GDM1 (cell line): ENCODE measurements at regions not wholly inside any gene's neighbourhood (a gene's known extent, or its start where the extent isn't known, plus 50 kb on each side); places are given as distances from the start of the nearest gene placed in this dataset.

Source experiments
- DNase-seq: peaks from one replicate; lab custom pipeline; 2025; lab: John Stamatoyannopoulos, UW

DNA sequence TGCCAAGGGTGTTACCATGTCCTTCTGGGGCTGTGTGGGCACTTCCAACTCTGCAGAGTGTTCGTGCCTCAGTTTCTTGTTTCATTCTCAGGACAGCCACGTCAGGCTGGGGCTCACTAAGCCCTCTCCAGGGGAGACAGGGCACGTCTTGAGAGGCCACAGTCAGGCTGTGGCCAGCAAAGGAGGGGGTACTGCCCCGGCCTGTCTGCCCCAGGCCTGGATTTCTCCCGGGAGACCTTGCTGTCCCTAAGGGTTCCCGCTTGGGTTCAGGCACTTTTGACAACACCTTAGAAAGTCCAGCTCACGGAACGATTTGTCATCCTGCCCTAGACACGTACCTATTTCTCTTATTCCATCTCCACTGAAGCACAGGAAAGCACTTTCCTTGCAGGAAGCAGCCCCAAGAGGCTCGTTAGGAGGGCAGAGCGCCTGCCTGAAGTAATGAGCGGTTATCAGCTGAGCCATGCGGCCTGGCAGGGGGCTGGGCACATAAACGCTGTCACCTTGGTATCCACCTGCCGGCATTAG lies 290.4 kb upstream of the RTL1 start:
- no peak for DNase-seq

DNA sequence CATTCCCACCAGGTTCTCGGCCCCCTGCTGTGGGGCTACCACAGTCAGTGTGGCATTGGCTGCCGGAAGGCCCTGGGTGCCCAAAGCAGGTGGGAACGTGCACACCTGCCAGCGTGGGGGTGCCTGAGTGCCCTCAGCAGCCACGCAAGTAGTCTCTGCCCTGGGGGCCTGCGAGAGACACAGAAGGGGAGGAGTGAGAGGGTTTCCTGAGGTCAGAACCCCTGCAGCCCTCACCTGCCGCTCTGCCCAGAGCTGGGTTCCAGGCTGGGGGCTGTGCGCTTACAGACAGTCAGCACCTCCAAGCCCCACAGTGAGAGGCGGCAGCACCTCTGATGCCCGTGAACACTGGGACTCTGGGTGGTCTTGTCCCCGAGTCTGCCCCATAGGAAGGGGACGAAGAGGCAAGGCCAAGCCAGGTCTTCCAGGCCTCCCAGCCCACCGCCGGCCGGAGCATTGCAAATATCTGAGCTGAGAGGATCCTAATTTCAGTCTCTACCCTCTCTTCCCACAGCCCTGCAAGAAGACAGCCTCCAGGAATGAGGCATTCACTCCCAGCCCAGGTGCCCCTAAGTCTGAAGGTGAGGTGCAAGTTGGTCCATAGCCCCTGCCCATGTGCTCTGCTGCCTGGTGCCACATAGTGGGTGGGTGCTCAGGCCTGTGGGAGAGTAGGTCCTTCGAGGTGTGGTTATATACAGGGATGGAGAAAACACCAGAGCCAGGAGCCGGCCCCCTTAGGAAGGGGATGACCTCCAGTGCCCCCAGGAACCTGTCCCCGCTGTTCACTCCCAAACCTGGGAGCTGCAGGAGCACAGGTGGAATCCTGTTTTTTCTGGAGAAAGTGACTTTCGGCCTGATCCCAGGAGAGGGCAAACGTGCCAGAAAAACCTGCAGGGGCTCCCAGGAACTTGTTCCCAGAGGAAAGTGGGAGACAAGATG lies 291.1 kb upstream of the RTL1 start:
- DNase-seq: no peak

DNA sequence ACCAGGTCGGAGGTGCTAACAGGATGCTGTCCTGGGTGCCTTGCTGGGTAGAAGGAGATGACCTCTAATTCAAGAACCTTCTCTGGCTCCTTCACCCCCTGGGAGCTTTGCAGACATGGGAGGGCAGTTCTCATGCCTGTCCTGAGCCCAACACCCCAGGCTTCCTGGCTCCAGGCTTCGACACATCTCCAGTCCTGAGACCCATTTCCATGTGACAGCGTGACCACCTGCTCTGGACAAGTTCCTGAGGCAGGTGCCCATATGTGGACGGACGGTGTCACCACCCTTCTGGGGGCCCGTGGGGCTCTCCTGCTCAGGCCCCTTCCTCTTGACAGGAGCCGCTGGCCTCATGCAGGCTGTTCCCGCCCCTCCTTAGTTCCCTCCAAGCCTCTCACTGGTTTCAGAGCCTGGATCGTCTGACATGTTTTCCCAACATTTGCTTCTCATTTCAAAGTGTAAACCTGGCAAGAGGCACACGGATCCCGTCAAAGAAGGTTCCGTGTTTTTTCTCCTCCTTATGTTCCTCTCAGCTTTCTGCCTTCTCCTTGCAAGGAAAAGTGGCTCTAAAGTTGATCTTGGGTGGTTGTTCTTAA lies 291.9 kb upstream of the RTL1 start:
- DNase-seq: no peak

DNA sequence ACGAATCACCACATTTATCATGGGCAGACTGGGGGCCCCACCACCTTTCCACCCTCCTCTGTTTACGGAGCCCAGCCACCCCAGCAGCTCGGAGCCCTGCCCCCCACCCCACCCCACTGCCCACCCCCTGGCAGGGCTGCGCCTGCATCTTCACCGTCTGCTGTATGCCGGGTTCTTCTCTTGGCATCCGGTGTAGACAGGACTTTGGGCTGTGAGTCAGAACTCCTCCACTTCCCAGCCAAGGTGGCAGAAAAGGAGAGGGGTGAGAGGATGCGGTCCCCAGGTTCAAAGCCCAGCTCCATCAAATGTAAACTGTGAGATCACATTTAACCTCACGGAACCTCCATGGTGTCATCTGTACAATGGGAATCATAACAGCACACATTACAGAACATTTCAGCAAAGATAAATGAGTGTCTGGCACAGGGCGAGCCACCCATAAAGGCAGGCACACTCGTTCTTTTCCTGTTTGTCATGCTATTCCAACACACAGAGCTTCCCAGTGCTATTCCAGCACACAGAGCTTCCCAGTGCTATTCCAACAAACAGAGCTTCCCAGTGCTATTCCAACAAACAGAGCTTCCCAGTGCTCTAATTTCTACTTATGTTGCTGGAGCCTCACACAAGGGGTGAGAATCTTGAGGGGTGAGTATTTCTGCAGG lies 292.7 kb upstream of the RTL1 start:
- DNase-seq: no peak

DNA sequence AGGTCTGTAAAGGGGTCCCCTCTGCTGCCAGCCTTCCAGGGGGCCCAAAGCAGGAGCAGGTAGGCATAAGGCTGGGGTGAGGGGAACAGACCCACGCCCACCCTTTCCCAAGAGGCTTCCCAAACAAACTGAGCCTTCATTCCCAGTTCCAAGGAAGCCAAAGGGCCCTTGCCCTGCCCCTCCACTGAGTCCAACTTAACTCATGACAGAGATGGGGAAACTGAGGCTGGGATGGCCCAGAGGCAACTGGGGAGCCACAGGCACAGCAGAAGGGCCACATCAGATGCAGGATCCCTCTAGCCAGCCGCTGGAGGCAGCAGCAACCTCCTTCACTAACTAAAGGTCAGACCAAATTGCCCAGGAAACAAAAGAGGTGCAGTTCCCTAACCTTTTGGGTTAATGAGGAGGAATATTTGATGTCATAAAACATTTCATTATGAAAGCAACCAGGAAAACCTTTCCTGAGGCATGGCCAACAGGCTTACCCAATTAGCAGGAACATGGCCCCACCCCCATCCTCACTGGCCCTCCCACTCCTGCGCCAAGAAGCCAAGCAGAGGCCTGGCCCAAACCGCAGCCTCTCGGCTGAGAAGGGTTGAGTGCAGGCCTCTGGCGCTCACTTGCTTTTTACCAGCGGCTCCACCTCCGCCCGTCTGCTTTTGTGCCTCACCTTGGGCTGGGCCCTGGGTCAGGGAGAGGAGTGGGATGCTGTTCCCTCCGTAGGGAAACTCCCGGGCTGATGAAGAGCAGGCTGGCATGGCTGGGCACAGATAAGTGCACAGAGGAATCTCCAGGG lies 293.5 kb upstream of the RTL1 start:
- no peak for DNase-seq

DNA sequence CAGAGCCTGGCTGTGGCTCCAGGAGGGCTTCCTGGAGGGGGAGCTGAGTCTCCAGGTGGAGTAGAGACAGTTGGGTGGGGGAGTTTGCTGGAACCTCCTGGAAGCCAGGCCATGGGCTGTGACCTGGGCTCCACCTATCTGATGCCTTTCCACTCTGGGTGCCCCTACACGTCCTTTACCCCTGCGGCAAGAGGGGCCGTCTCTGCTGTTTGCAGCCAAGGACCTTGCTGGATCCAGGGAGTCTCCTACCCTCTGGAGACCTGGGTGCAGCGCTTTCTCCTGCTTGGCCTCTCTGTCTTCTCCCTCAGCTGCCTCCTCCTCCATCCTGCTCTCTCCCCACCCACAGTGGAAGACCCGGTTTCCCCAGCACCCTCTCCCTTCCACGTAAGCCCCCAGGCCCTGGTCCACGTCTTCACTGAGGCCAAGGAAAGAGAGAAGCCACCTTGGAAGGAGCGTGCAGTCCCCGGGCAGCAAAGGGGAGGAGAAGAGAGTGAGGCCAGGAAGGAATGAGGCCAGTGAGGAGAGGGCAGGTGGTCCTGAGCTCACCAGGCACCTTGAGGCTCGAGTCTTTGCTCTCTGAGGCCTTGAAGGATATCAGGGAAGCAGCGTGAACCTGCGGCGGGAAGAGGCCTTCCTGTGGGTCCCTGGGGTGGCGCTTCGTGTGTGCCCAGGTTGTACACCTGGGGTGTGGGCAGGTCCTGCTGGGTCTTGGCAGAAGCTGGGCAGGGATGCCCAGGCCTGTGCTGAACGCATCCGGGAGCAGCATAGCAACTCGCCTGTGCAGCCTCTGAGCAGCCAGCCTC lies 294.3 kb upstream of the RTL1 start:
- no peak for DNase-seq

DNA sequence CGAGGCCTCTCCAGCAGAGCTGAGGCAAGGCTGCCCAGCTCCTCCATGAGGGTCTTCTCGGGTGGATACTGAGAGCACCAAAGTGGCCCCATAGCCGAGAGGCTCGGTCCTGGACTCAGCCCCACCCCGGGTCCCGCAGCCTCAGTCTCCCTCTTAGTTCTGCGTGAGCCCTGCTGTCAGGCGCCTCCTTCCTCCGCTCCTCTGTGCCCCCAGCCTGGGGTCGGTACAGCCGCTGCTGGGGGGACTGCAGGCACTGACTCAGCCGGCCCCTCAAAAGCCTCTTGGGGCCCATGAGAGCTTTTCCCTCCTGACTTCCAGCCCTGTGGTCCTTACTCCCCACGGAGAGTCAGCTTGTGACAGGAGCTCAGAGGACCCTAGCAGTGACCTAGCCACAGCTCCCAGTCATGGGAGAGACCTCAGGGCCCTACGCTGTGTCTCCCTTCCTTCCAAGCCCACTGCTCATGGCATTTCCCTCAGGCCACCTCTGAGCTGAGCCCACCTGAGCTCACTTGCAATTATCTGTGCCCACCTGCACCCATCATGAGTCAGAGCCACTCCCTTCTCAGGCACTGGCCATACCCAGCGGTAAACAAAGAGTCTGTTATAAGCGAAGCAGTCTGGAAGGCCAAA lies 295.0 kb upstream of the RTL1 start:
- no peak for DNase-seq

DNA sequence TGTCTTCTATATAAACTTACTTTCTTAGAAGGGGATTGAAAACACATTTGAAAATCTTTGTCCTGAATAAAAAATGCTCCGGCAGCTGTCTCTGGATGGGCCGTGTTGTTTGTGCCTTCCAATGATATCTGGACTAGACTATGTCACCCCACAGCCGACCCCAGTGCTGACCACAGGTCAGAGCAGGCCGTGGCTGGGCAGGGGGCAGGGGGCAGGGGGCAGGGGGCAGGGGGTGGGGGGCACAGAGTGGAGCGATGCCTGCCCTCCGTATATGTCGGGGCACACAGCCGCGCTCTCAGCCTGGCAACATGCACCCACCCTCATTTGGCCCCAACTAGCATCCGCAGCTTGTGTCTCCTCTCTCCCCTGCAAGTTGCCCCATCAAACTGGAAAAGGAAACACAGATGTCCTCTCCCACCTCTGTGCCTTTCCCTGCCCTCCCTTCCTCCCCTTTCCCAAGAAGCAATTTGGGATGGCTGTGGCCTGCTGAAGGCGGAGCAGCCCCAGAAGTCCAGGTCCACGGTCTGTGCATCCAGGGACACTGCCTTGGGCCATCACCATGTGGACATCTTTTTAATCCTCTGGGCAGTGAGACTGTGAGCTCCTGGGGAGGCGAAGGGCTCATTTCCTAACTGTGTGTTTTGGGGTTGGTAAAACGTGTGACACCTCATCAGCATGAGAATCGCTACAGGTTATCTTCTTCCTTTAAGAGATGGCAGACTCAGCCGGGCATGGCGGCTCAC lies 295.7 kb upstream of the RTL1 start:
- DNase-seq: no peak

DNA sequence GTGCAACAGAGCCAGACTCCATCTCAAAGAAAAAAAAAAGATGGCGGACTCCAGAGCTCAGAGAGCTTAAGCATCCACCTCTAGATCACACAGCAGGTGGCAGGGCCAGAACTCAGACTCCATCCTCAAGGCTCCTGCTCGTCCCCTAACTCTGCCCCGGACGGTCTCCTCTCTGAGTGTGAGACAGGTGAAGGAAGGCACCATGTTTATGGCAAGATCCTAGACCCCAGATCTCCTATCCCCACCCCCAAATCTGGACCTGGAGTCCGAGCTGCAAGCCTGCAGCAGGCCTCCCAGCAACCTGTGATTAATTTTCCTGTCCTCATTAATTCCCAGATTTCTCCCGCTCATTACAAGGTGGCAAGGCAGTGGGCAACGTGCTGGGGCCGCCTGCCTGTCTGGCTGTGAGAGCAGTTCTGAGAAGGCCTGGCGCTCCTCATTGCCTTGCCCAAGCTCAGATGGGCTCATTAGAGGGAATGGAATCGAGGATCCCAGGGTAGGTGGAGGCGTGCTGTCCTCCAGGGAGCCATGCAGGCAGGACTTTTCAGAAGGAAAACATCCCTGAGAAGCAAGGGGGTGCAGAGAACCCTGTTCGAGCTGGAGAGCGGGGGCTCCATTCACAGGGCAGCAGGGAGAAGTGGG lies 296.6 kb upstream of the RTL1 start:
- no peak for DNase-seq

DNA sequence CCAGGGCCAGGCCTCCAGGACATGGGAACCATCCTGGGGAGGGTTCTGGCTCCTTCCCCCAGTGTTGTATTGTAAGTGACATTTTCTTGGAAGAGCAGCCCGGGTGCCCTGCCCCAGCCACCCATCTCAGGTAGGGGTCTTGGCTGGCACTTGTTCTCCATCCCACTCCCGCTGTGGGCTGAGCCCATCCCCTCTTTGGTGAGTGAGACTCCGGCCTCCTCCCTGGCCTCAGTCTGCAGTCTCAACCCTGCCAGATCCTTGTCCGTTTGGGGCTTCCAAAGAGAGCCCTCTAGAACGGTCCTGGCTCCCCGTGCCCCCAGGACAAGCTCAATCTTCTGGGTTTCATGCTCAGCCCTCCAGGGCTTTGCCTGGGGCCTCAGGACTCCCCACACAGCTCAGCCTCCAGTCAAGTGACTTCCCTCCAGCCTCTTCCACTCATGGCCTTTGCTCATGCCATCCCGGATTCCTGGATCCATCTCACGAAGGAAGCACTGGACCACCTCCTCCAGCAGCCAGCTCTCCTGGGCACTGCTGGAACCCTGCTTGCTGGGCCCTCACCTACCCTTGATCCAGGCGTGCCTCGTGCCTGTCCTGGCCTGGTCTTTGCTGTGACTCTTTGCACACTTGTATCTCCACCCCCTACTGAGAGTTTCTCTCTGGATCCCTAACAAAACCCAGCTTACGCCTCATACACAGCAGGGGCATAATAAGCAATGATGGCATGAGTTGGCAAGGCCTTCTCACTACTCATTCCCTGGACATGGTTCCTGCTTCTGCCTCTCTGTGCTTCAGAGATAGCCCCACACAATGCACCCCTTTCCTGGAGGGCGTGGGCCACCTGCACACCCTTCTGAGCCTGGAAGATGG lies 297.4 kb upstream of the RTL1 start:
- DNase-seq: no peak

DNA sequence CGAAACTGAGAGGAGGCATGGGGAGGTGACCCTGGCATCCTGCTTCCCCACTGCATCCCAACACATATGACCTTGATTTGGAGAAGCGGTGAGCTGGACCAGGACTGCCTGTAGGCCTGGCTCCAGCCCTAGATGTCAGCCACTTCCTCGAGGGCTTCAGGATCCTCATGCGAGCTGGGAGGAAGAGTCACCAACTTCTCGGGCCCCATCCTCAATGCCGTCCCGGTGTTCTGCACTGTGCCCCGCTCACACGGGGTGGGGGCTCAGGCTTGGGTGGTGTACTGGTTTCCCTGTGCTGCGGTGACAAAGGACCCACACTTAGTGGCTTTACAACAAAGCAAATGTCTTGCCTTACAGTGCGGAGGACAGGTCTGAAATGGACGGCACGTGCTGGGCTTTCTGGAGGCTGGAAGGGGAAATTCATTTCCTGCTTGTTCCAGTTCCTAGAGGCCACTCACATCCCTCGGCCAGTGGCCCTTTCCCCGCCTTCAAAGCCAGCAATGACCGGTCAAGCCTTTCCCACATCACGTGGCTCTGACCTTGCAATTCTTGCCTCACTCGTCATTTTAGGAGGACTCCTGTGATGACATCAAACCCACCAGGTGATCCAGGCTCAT lies 298.1 kb upstream of the RTL1 start:
- DNase-seq: no peak

DNA sequence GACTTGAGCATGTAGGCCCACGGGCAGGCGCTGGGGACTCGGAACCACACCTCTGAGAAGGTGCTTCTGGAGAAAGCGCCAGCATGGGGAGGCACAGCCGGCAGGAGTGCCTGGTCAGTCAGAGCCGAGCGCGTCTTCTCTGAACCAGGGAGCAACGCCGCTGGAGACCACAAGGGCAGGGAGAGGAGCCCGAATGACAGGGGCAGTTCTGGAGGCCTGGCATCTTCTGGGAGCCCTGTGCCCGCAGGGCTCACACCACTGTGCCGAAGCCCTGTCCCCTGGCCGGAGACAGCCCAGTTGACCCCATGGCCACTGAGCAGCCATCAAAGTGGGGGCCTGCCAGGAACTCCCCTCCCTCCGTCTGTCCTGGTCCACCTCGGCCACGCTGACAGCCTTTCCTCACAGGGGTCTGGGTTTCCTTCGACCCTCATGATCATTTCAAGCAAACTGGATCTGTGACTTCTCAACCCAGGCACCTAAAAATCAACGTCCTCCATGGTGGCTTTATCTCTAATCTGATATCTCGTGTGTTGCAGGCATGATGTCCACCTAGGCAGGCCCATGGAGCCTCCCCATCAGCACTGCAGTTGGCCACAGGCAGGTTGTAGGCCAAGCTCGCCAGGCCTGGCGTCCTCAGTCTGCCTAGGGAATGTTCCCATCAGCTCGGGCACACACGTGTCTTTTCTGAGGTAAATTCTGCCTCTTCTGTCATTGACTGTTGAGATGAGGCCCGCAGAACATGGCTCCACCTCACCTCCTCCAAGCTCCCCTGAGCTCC lies 299.3 kb upstream of the RTL1 start:
- DNase-seq: no peak

DNA sequence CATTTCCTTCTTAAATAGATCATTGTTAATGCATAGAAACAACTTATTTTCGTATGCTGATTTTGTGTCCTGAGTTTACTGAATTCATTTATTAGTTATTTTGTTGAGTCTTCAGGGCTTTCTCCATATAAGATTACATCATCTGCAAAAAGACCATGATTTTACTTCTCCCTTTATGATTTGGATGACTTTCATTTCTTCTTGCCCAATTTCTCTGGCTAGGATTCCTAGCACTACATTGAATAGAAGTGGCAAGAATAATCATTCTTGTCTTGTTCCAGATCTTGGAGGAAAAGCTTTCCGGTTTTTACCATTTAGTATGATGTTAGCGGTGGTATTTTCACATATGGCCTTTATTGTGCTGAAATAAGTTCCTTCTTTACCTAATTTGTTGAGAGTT lies 303.0 kb upstream of the RTL1 start:
- DNase-seq: no peak

DNA sequence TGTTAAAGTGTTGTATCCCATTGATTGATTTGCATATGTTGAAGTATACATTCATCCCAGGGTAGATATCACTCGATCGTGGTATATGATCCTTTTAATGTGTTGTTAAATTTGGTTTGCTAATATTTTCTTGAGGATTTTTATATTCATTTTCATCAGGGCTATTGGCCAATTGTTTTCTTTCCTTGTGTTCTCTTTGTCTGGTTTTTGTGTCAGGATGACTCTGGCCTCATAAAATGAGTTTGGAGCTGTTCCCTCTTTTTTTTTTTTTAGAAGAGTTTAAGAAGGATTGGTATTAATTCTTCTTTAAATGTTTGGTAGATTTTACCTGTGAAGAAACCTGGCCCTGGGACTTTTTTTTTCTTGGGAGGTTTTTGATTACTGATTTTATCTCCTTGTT lies 303.5 kb upstream of the RTL1 start:
- DNase-seq: no peak

DNA sequence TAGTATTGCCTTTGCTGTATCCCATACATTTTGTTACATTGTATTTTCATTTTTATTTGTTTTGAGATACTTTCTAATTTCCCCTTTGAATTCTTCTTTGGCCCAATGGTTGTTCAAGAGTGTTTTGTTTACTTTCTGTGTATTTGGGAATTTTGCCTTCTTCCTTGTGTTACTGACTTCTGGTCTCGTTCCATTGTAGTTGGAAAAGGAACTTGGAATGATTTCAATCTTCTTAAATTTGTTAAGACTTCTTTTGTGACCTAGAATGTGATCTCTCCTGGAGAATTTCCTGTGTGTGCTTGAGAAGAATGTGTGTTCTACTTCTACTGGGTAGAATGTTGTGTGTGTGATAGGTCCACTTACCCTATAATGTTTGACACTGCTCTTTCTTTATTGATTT lies 304.4 kb upstream of the RTL1 start:
- DNase-seq: no peak

DNA sequence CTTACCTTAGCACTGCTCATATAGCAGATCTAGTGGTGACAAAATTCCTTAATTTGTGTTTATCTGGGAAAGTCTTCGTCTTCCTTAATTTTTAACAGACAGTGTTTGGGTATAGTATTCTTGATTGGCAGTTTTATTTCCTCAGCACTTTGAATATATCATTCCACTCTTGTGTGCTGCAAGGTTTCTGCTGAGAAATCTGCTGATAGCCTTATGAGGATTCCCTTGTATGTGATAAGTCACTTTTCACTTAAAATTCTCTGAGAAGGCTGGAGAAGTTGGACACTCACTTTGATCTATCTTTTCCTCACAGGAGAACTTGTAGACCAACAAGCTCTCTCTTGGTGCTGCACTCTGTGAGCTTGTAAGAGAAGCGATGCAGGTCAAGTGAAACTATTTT lies 306.1 kb upstream of the RTL1 start:
- no peak for DNase-seq

DNA sequence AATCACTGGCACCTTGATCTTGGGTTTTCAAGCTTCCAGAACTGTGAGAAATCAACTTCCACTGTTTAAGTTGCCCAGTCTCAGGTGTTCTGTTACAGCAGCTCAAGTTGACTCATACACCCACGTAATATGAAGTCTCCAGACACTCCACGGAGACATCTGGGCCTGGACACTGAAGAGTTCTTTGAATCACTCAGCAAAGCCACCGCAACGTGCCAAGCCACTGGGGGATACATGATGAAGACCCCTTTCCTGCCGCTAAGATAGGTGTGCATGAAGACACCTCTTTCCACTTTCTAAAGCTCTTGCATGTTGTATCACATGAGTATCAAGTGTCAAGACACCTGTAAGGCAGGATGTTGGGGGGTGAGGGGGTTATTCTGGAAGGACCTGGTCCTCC lies 311.7 kb upstream of the RTL1 start:
- no peak for DNase-seq
